Adrenal gland (tissue), 5 donors: ENCODE measurements at regions not wholly inside any gene's neighbourhood (a gene's known extent, or its start where the extent isn't known, plus 50 kb on each side); places are given as distances from the start of the nearest gene placed in this dataset.

Source experiments
- POLR2A ChIP-seq, 2 donors: fragments of 450-650 bp; IDR thresholded peaks; one replicate each; pipeline ENCODE4 v1.6.1; 2017; ENCODE audit warnings: antibody characterized with exemption in 2 of 2, mild to moderate bottlenecking in 2 of 2, moderate library complexity in 1 of 2
- TF ChIP-seq, protein P1 (sequence below), 6 experiments: fragments of 450-650 bp in 4 of 6; fragments of 200-600 bp in 2 of 6; sonication (generic) in 1 of 6; IDR thresholded peaks; 1 replicate in 5 of 6; 2 replicates in 1 of 6; pipeline versions ENCODE4 v1.5.1 to v1.8.0; 2016 to 2021; ENCODE audit warnings: antibody characterized with exemption in 6 of 6, mild to moderate bottlenecking in 2 of 6, moderate library complexity in 1 of 6
- donor health status: DM: no; HTN: no; CAD: no.

DNA sequence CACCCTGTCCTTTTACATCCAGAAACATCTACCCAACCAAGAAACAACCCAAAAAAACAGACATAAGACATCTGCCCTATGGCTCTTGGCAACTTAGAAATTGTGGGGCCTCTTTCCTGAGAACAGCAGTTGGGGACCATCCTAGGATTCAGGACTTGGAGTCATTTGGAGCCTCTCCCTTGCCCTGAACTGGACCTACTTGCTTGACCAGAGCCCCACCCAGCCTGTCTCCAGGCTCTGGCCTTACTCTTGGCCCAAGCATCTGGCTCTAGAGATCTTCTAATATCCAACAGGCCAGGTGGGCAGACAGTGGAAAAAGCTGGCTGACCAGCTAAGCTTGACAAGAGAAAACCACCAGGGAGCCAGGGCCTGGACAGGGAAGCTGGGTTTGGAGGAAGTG, 99.1 kb upstream of the C2CD4B start:
- TF ChIP-seq, protein P1, sequence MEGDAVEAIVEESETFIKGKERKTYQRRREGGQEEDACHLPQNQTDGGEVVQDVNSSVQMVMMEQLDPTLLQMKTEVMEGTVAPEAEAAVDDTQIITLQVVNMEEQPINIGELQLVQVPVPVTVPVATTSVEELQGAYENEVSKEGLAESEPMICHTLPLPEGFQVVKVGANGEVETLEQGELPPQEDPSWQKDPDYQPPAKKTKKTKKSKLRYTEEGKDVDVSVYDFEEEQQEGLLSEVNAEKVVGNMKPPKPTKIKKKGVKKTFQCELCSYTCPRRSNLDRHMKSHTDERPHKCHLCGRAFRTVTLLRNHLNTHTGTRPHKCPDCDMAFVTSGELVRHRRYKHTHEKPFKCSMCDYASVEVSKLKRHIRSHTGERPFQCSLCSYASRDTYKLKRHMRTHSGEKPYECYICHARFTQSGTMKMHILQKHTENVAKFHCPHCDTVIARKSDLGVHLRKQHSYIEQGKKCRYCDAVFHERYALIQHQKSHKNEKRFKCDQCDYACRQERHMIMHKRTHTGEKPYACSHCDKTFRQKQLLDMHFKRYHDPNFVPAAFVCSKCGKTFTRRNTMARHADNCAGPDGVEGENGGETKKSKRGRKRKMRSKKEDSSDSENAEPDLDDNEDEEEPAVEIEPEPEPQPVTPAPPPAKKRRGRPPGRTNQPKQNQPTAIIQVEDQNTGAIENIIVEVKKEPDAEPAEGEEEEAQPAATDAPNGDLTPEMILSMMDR (IDR thresholded peaks at IDR 0.05), result no peak
- no peak for TF ChIP-seq POLR2A (IDR thresholded peaks at IDR 0.05)
